ENCODE measurements at regions not wholly inside any gene's neighbourhood (a gene's known extent, or its start where the extent isn't known, plus 50 kb on each side); places are given as distances from the start of the nearest gene placed in this dataset.

DNA sequence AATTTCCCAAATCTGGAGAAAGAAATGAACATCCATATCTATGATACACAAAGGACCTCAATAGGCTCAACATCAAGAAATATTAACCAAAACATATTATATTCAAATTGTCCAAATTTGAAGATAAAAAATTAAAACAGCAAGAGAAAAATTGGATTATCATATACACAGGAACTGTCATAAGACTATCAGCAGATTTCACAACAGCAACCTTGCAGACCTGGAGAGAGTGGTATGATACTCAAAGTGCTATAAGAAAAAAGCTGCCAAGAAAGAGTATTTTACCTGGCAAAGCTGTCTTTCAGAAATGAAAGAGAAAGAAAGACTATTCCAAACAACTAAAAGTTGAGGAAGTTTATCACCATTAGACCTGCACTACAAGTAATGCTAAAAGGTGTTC is 711.9 kb upstream of the RAB6C start:
- no peak for DNase-seq (ENCODE audit: low spot score)
- ChIA-PET CTCF (no interaction called here), POLR2A (ENCODE audit: low non-redundant PET) (no interaction called here)
- peaks cover 10% of the 10 kb centered on the region for H3K9me3 ChIP-seq (ENCODE audit: low read depth, low read length, poor library complexity, severe bottlenecking)
- intact Hi-C loops (cut with micrococcal nuclease; ENCODE audit: unreplicated experiment) = no loop called here
- H3K27ac ChIP-seq (ENCODE audit: low read depth, low read length, poor library complexity, severe bottlenecking) = no peak overlapping the region
- BruUV-seq (replicated peaks) = no TSS peak
- H3K4me3 ChIP-seq (ENCODE audit: low read depth, low read length, poor library complexity, severe bottlenecking) = no peak overlapping the region
- no peaks in the 10 kb centered on the region for H3K27me3 ChIP-seq (replicated peaks; ENCODE audit: insufficient read depth, low read depth, low read length, poor library complexity)
- TF ChIP-seq EZH2 (IDR thresholded peaks at IDR 0.05; ENCODE audit: borderline replicate concordance, low read depth, low read length, poor library complexity, severe bottlenecking) = no peak
- TF ChIP-seq, protein P1, sequence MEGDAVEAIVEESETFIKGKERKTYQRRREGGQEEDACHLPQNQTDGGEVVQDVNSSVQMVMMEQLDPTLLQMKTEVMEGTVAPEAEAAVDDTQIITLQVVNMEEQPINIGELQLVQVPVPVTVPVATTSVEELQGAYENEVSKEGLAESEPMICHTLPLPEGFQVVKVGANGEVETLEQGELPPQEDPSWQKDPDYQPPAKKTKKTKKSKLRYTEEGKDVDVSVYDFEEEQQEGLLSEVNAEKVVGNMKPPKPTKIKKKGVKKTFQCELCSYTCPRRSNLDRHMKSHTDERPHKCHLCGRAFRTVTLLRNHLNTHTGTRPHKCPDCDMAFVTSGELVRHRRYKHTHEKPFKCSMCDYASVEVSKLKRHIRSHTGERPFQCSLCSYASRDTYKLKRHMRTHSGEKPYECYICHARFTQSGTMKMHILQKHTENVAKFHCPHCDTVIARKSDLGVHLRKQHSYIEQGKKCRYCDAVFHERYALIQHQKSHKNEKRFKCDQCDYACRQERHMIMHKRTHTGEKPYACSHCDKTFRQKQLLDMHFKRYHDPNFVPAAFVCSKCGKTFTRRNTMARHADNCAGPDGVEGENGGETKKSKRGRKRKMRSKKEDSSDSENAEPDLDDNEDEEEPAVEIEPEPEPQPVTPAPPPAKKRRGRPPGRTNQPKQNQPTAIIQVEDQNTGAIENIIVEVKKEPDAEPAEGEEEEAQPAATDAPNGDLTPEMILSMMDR (conservative IDR thresholded peaks at IDR 0.05; ENCODE audit: low read depth, low read length) = no peak
- no peaks in the 10 kb centered on the region for H3K36me3 ChIP-seq (ENCODE audit: insufficient read depth, low read length, poor library complexity, severe bottlenecking)
- no peaks in the 10 kb centered on the region for H3K4me1 ChIP-seq (ENCODE audit: insufficient read depth, low read length, poor library complexity, severe bottlenecking)

DNA sequence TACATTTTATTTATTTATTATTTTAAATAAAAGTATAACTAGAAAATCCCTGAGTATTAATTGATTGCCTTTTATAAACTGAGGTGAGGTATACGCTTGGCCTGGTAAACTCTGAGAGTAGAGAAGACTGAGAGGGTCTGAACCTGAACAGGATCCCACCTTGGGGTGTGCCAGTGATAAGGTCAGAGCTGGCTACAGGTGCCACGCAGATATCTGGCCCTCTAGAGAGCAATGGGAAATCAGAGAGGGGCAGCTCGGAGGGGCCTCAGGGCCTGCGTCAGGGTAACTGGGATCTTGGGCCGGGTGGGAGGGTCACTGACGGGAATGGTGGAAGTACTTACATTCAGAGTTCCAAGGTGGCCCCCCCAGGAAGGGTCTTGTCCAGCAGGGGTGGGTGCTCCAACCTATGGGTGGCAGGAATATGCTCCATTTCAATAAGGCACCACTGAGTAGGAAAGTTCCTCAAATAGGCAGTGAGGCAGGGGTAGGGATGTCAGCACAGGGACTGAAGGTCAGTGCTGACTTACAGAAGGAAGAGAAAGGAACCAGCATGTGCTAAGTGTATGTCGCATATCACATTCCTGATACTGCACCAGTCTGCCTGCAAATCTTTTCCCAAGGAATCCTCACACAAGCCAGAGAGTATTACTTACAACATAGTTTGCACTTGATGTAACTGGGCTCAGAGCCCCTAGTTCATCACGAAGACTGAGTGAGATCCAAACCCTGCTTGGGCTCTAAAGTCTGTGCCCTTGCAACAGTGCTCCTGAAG is 706.0 kb upstream of the RAB6C start:
- Histone ChIP-seq H3K4me1 (ENCODE audit: insufficient read depth, low read length, poor library complexity, severe bottlenecking) (peaks cover 10% of the 10 kb centered on the region), H3K27ac (ENCODE audit: low read depth, low read length, poor library complexity, severe bottlenecking) (no peak overlapping the region), H3K36me3 (ENCODE audit: insufficient read depth, low read length, poor library complexity, severe bottlenecking) (no peaks in the 10 kb centered on the region), H3K9me3 (ENCODE audit: low read depth, low read length, poor library complexity, severe bottlenecking) (no peaks in the 10 kb centered on the region), H3K27me3 (replicated peaks; ENCODE audit: insufficient read depth, low read depth, low read length, poor library complexity) (no peaks in the 10 kb centered on the region), H3K4me3 (ENCODE audit: low read depth, low read length, poor library complexity, severe bottlenecking) (no peak overlapping the region)
- no peak for DNase-seq (ENCODE audit: low spot score)
- intact Hi-C loops (cut with micrococcal nuclease; ENCODE audit: unreplicated experiment) = no loop called here
- CTCF ChIA-PET = no interaction called here
- TF ChIP-seq, protein P1 (conservative IDR thresholded peaks at IDR 0.05; ENCODE audit: low read depth, low read length) = no peak
- no peak for TF ChIP-seq EZH2 (IDR thresholded peaks at IDR 0.05; ENCODE audit: borderline replicate concordance, low read depth, low read length, poor library complexity, severe bottlenecking)
- no TSS peak for BruUV-seq (replicated peaks)
- POLR2A ChIA-PET (ENCODE audit: low non-redundant PET) = no interaction called here

DNA sequence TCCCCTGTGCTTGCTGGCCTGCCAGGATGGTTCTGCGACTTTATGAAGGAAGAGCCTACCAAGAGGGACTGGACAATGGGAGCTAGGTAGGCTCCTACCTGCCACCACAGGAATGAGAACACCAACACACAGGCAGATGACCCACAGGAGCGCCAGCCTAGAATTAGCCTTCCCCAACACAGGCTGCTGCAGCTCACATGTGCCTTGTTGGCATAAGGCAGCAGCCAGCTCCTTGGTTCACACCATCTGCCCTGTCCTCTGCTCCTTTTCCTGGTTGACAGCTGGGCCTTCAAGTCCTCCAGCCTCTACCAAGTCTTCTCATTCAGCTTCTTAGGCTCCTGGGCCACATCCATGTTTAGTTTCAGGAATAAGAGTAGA is 705.4 kb upstream of the RAB6C start:
- TF ChIP-seq, protein P1 (conservative IDR thresholded peaks at IDR 0.05; ENCODE audit: low read depth, low read length) = no peak
- no peak for TF ChIP-seq EZH2 (IDR thresholded peaks at IDR 0.05; ENCODE audit: borderline replicate concordance, low read depth, low read length, poor library complexity, severe bottlenecking)
- no TSS peak for BruUV-seq (replicated peaks)
- H3K4me3 ChIP-seq (ENCODE audit: low read depth, low read length, poor library complexity, severe bottlenecking) = no peak overlapping the region
- H3K27ac ChIP-seq (ENCODE audit: low read depth, low read length, poor library complexity, severe bottlenecking) = no peak overlapping the region
- intact Hi-C loops (cut with micrococcal nuclease; ENCODE audit: unreplicated experiment) = no loop called here
- peaks cover 10% of the 10 kb centered on the region for H3K4me1 ChIP-seq (ENCODE audit: insufficient read depth, low read length, poor library complexity, severe bottlenecking)
- H3K9me3 ChIP-seq (ENCODE audit: low read depth, low read length, poor library complexity, severe bottlenecking) = no peaks in the 10 kb centered on the region
- H3K36me3 ChIP-seq (ENCODE audit: insufficient read depth, low read length, poor library complexity, severe bottlenecking) = no peaks in the 10 kb centered on the region
- no peak for DNase-seq (ENCODE audit: low spot score)
- ChIA-PET CTCF (no interaction called here), POLR2A (ENCODE audit: low non-redundant PET) (no interaction called here)
- H3K27me3 ChIP-seq (replicated peaks; ENCODE audit: insufficient read depth, low read depth, low read length, poor library complexity) = no peaks in the 10 kb centered on the region

All from A673 (cell line).